ENCODE measurements at regions not wholly inside any gene's neighbourhood (a gene's known extent, or its start where the extent isn't known, plus 50 kb on each side); places are given as distances from the start of the nearest gene placed in this dataset.

DNA sequence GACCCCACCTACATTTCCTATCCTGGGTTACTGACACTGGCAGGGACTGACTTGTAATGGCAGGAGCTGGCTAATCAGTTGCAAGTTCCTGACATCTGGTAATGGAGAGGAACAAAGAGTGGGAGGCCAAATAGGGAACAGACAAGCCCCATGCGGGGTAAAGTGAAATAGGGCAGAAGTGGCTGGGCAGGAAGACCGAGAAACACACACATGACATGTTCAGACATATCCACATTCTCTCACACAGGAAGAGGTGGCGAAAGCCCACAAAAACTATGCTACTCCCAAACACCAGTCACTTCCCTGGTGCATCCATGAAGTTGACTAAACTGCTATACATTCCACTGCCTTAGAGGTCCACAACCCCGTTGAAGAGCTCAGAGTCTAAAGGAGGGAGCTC is 394.1 kb upstream of the TBL1XR1 start:
- peaks cover 17% of the 10 kb centered on the region for H3K9me3 Mint-ChIP-seq
- ChIA-PET POLR2A (no interaction called here), CTCF (interaction anchor here (1.2 kb wide), 1 partner anchor 186 kb away, joined by 4 read pairs; no protein-coding TSS in a partner anchor)
- H3K27ac Mint-ChIP-seq: no peak overlapping the region
- peaks cover 13% of the 10 kb centered on the region for H3K36me3 Mint-ChIP-seq
- H3K4me1 Mint-ChIP-seq: peaks cover 36% of the 10 kb centered on the region
- H3K27me3 Mint-ChIP-seq (ENCODE audit: low read depth): no peaks in the 10 kb centered on the region; the same call in 1 of the 2 replicates
- DNase-seq (ENCODE audit: low spot score) (no peak), ATAC-seq (no peak)
- TF ChIP-seq JAZF1 (CRISPR knock-in tag; IDR thresholded peaks at IDR 0.05): no peak
- TF ChIP-seq, protein P1, sequence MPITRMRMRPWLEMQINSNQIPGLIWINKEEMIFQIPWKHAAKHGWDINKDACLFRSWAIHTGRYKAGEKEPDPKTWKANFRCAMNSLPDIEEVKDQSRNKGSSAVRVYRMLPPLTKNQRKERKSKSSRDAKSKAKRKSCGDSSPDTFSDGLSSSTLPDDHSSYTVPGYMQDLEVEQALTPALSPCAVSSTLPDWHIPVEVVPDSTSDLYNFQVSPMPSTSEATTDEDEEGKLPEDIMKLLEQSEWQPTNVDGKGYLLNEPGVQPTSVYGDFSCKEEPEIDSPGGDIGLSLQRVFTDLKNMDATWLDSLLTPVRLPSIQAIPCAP (CRISPR knock-in tag; IDR thresholded peaks at IDR 0.05): no peak
- TF ChIP-seq SP1 (CRISPR knock-in tag; conservative IDR thresholded peaks at IDR 0.05): no peak
- TF ChIP-seq CREB1 (CRISPR knock-in tag; IDR thresholded peaks at IDR 0.05): no peak
- no peak for TF ChIP-seq RORB (CRISPR knock-in tag; IDR thresholded peaks at IDR 0.05)
- TF ChIP-seq ZNF423 (CRISPR knock-in tag; IDR thresholded peaks at IDR 0.05): no peak
- TF ChIP-seq, protein P2, sequence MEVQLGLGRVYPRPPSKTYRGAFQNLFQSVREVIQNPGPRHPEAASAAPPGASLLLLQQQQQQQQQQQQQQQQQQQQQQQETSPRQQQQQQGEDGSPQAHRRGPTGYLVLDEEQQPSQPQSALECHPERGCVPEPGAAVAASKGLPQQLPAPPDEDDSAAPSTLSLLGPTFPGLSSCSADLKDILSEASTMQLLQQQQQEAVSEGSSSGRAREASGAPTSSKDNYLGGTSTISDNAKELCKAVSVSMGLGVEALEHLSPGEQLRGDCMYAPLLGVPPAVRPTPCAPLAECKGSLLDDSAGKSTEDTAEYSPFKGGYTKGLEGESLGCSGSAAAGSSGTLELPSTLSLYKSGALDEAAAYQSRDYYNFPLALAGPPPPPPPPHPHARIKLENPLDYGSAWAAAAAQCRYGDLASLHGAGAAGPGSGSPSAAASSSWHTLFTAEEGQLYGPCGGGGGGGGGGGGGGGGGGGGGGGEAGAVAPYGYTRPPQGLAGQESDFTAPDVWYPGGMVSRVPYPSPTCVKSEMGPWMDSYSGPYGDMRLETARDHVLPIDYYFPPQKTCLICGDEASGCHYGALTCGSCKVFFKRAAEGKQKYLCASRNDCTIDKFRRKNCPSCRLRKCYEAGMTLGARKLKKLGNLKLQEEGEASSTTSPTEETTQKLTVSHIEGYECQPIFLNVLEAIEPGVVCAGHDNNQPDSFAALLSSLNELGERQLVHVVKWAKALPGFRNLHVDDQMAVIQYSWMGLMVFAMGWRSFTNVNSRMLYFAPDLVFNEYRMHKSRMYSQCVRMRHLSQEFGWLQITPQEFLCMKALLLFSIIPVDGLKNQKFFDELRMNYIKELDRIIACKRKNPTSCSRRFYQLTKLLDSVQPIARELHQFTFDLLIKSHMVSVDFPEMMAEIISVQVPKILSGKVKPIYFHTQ (CRISPR knock-in tag; IDR thresholded peaks at IDR 0.05): no peak
- TF ChIP-seq, protein P3, sequence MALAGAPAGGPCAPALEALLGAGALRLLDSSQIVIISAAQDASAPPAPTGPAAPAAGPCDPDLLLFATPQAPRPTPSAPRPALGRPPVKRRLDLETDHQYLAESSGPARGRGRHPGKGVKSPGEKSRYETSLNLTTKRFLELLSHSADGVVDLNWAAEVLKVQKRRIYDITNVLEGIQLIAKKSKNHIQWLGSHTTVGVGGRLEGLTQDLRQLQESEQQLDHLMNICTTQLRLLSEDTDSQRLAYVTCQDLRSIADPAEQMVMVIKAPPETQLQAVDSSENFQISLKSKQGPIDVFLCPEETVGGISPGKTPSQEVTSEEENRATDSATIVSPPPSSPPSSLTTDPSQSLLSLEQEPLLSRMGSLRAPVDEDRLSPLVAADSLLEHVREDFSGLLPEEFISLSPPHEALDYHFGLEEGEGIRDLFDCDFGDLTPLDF (CRISPR knock-in tag; IDR thresholded peaks at IDR 0.05): no peak
- no peak for TF ChIP-seq FOXP1 (CRISPR knock-in tag; IDR thresholded peaks at IDR 0.05; ENCODE audit: borderline replicate concordance)
- TF ChIP-seq, protein P4, sequence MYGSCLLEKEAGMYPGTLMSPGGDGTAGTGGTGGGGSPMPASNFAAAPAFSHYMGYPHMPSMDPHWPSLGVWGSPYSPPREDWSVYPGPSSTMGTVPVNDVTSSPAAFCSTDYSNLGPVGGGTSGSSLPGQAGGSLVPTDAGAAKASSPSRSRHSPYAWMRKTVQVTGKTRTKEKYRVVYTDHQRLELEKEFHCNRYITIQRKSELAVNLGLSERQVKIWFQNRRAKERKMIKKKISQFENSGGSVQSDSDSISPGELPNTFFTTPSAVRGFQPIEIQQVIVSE (CRISPR knock-in tag; IDR thresholded peaks at IDR 0.05; ENCODE audit: borderline replicate concordance): no peak
- TF ChIP-seq MYBL2 (CRISPR knock-in tag; IDR thresholded peaks at IDR 0.05): no peak
- no peak for TF ChIP-seq ZNF317 (CRISPR knock-in tag; IDR thresholded peaks at IDR 0.05; ENCODE audit: borderline replicate concordance, low read depth)
- H3K4me3 Mint-ChIP-seq: no peak overlapping the region

DNA sequence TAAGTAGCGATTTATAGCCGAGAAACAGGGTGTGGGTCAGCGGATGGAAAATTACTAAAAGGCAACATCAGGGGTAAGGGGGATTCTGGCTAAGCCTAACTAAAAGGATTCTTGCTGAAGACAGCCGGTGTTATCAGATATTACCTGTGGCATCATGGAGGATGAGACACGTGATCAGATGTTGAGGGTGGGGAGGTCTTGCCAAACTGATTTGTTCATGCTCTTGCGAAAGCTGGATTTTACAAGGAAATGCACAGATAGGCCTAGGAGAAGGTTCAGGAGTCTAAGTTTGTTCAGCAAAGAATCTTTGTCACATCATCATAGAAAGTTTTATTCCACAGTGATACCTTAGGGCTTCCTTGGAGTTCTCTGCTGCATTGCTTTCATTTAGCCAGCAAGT is 396.8 kb upstream of the TBL1XR1 start:
- ChIA-PET POLR2A (no interaction called here), CTCF (no interaction called here)
- H3K9me3 Mint-ChIP-seq: no peaks in the 10 kb centered on the region
- peaks cover 54% of the 10 kb centered on the region for H3K4me1 Mint-ChIP-seq
- TF ChIP-seq OVOL2 (CRISPR knock-in tag; IDR thresholded peaks at IDR 0.05; ENCODE audit: borderline replicate concordance): no peak
- TF ChIP-seq, protein P5, sequence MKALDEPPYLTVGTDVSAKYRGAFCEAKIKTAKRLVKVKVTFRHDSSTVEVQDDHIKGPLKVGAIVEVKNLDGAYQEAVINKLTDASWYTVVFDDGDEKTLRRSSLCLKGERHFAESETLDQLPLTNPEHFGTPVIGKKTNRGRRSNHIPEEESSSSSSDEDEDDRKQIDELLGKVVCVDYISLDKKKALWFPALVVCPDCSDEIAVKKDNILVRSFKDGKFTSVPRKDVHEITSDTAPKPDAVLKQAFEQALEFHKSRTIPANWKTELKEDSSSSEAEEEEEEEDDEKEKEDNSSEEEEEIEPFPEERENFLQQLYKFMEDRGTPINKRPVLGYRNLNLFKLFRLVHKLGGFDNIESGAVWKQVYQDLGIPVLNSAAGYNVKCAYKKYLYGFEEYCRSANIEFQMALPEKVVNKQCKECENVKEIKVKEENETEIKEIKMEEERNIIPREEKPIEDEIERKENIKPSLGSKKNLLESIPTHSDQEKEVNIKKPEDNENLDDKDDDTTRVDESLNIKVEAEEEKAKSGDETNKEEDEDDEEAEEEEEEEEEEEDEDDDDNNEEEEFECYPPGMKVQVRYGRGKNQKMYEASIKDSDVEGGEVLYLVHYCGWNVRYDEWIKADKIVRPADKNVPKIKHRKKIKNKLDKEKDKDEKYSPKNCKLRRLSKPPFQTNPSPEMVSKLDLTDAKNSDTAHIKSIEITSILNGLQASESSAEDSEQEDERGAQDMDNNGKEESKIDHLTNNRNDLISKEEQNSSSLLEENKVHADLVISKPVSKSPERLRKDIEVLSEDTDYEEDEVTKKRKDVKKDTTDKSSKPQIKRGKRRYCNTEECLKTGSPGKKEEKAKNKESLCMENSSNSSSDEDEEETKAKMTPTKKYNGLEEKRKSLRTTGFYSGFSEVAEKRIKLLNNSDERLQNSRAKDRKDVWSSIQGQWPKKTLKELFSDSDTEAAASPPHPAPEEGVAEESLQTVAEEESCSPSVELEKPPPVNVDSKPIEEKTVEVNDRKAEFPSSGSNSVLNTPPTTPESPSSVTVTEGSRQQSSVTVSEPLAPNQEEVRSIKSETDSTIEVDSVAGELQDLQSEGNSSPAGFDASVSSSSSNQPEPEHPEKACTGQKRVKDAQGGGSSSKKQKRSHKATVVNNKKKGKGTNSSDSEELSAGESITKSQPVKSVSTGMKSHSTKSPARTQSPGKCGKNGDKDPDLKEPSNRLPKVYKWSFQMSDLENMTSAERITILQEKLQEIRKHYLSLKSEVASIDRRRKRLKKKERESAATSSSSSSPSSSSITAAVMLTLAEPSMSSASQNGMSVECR (CRISPR knock-in tag; IDR thresholded peaks at IDR 0.05; ENCODE audit: borderline replicate concordance): no peak
- no peak for TF ChIP-seq ZNF671 (CRISPR knock-in tag; IDR thresholded peaks at IDR 0.05)
- TF ChIP-seq NR3C1 (CRISPR knock-in tag; conservative IDR thresholded peaks at IDR 0.05; ENCODE audit: low read depth): no peak
- TF ChIP-seq IRF2 (CRISPR knock-in tag; IDR thresholded peaks at IDR 0.05; ENCODE audit: borderline replicate concordance, low read depth): no peak
- TF ChIP-seq ETV6 (CRISPR knock-in tag; IDR thresholded peaks at IDR 0.05): no peak
- TF ChIP-seq, protein P6, sequence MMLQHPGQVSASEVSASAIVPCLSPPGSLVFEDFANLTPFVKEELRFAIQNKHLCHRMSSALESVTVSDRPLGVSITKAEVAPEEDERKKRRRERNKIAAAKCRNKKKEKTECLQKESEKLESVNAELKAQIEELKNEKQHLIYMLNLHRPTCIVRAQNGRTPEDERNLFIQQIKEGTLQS (CRISPR knock-in tag; conservative IDR thresholded peaks at IDR 0.05): no peak
- TF ChIP-seq, protein P7, sequence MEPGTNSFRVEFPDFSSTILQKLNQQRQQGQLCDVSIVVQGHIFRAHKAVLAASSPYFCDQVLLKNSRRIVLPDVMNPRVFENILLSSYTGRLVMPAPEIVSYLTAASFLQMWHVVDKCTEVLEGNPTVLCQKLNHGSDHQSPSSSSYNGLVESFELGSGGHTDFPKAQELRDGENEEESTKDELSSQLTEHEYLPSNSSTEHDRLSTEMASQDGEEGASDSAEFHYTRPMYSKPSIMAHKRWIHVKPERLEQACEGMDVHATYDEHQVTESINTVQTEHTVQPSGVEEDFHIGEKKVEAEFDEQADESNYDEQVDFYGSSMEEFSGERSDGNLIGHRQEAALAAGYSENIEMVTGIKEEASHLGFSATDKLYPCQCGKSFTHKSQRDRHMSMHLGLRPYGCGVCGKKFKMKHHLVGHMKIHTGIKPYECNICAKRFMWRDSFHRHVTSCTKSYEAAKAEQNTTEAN (CRISPR knock-in tag; IDR thresholded peaks at IDR 0.05): no peak
- TF ChIP-seq PRRX2 (CRISPR knock-in tag; IDR thresholded peaks at IDR 0.05): no peak
- TF ChIP-seq, protein P8, sequence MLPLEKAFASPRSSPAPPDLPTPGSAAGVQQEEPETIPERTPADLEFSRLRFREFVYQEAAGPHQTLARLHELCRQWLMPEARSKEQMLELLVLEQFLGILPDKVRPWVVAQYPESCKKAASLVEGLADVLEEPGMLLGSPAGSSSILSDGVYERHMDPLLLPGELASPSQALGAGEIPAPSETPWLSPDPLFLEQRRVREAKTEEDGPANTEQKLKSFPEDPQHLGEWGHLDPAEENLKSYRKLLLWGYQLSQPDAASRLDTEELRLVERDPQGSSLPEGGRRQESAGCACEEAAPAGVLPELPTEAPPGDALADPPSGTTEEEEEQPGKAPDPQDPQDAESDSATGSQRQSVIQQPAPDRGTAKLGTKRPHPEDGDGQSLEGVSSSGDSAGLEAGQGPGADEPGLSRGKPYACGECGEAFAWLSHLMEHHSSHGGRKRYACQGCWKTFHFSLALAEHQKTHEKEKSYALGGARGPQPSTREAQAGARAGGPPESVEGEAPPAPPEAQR (CRISPR knock-in tag; IDR thresholded peaks at IDR 0.05): no peak
- no peak for TF ChIP-seq FOXJ3 (CRISPR knock-in tag; IDR thresholded peaks at IDR 0.05; ENCODE audit: borderline replicate concordance)
- no peak for TF ChIP-seq MYBL2 (CRISPR knock-in tag; IDR thresholded peaks at IDR 0.05)
- TF ChIP-seq HMGA2 (CRISPR knock-in tag; IDR thresholded peaks at IDR 0.05): no peak
- no peak for ATAC-seq
- no peak overlapping the region for H3K27ac Mint-ChIP-seq
- H3K36me3 Mint-ChIP-seq: no peaks in the 10 kb centered on the region; the same call in 1 of the 2 replicates
- H3K4me3 Mint-ChIP-seq: no peak overlapping the region
- DNase-seq (ENCODE audit: low spot score): no peak
- H3K27me3 Mint-ChIP-seq (ENCODE audit: low read depth): no peaks in the 10 kb centered on the region; the same call in 1 of the 2 replicates
